GM12865 (cell line): ENCODE measurements at regions not wholly inside any gene's neighbourhood (a gene's known extent, or its start where the extent isn't known, plus 50 kb on each side); places are given as distances from the start of the nearest gene placed in this dataset.

Experiments used
- DNase-seq: peaks from one replicate; pipeline ENCODE4 v3.0.0; 2010; ENCODE audit warnings: low read depth
- H3K4me3 ChIP-seq: 2 replicates; pipeline ENCODE4 v1.5.1; 2011; ENCODE audit warnings: mild to moderate bottlenecking, low read depth, low read length, control low read depth
- TF ChIP-seq, protein P1 (sequence below): IDR thresholded peaks from 2 replicates; pipeline ENCODE4 v1.5.1; 2011; ENCODE audit warnings: low read length, control low read depth, low read depth, inconsistent platforms; ENCODE audit not compliant: insufficient read depth; ENCODE audit errors: missing control alignments

DNA sequence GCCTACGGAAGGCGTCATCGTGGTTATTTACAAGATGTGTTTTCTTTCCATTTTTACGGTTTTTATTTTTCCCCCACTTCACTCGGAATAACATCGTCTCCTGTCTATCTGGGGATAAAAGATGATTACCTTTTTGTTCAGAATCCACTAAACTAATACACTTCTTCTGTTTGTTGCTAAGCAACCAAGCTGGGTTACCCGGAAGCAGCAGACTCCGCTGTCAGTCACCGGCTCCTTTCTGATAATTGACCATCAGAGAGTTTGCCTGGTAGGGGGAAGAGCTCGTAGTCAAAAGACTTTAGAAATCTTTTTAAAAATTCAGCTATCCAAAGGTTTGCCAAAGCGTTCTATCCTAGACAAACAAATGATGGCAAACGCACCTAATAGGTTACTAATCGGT is 75.0 kb upstream of the SFMBT2 start:
- TF ChIP-seq, protein P1, sequence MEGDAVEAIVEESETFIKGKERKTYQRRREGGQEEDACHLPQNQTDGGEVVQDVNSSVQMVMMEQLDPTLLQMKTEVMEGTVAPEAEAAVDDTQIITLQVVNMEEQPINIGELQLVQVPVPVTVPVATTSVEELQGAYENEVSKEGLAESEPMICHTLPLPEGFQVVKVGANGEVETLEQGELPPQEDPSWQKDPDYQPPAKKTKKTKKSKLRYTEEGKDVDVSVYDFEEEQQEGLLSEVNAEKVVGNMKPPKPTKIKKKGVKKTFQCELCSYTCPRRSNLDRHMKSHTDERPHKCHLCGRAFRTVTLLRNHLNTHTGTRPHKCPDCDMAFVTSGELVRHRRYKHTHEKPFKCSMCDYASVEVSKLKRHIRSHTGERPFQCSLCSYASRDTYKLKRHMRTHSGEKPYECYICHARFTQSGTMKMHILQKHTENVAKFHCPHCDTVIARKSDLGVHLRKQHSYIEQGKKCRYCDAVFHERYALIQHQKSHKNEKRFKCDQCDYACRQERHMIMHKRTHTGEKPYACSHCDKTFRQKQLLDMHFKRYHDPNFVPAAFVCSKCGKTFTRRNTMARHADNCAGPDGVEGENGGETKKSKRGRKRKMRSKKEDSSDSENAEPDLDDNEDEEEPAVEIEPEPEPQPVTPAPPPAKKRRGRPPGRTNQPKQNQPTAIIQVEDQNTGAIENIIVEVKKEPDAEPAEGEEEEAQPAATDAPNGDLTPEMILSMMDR = no peak
- peak overlapping the region; percentile 49 for H3K4me3 ChIP-seq
- DNase-seq = no peak

DNA sequence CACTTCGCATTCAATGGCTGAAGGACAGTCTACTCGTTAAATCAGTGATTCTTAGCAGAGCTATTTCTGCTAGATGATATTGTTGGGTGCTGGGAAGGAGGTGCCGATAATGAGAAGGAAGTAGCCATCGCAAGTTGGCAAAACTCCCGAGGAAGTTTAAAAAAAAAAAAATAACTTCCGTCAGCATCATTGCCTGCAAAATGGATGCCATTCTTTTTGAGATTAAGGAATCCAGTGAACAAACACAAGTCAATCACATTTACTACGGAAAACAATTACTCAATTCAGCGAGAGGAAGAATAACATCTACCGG is 74.4 kb upstream of the SFMBT2 start:
- TF ChIP-seq, protein P1 = no peak
- H3K4me3 ChIP-seq = peak overlapping the region; percentile 49
- DNase-seq = no peak

DNA sequence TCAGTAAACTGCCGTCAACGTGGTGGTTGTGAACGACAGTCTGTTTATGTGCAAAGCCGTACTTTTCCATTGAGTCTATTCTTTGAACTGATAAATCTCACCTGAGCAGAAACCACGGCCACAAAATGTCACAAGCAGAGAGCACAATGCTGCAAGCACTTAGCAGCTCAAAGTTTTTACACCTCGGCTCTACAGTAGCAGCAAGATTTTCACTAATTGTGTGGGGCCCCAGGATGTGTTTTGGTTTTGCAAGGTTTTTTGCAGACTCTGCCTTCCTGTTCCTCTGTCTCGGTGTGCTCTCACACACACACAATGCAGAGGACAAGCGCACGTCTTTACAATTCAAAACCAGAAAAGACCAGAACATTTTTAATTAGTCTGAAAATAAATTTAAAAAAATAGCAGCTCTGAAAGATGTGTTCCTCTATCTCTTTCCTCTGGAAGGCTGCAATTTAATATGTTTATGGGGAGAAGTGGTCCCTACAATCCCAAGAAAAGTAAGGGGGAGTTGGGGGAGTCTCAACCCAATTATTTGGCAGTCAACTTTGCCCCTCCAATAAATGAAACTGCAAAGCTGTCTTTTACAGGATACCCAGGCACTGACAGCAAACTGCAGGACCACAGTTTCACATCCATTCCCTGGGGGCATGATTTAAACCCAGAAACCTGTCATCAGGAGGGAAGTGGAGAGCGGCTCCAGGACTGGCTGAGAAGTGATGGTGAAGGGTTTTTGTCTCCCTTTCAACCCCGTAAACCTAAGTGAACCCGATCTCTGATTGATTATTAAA is 73.8 kb upstream of the SFMBT2 start:
- H3K4me3 ChIP-seq = peak overlapping the region; percentile 49
- TF ChIP-seq, protein P1 = no peak
- DNase-seq = peak; percentile 95

DNA sequence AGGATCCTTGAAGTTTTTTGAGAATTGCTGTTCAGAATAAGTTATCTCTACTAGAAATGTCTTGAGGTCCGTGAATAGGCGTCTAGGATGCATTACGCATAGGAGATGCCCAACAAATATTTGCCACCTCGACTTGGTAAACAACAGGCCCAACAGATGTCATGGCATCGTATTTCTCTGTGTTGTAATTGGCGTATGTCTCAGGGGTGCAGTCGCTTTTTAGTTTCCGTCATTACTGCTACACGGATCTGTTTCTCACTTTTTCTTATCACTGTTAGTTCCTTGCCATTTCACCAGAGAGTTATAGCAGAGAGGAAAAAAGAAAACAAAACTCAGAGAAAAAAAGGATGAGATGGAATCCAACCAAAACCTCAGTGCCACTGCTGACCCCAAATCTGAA is 73.0 kb upstream of the SFMBT2 start:
- TF ChIP-seq, protein P1 = no peak

DNA sequence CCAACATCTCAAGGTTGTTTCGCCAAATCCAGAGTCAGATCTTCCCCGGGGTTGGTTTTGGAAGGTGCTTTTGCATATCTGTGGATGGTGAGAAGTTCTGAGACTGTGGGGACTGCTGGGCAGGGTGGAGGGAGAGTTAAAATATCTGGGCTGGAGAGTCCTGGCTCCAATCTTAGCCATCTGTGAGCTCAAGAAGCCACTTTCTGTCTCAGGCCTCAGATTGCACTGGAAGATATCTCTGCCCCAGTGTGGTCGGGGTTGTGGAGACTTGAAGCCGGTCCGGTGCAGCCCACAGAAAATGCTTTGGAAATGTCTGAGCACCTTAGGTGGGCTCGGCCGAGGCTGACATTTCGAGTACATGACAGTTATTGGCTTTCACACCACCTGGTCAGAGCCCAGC is 72.2 kb upstream of the SFMBT2 start:
- H3K4me3 ChIP-seq = no peak overlapping the region
- no peak for DNase-seq
- TF ChIP-seq, protein P1 = no peak

More for the DNA sequence above, 73.0 kb upstream of the SFMBT2 start:
- peak overlapping the region; percentile 49 for H3K4me3 ChIP-seq
- DNase-seq = no peak

DNA sequence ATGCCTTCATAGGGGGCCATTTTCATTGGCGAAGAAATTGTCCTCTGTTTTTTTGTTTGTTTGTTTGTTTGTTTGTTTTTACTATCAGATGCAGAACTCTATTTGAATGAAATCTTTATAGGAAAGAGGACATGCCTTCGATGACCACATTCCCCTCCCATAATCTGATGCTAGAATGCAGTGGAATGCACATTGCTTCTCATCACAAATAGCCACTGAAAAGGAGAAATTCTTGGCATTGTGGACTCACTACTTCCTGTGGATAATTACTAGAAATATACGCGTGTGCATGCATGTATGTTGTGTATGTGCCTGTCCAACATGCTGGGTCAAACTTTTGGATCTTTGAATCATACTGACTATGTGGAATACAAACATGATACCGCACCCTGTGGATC is 70.5 kb upstream of the SFMBT2 start:
- no peak for DNase-seq
- H3K4me3 ChIP-seq = no peak overlapping the region
- TF ChIP-seq, protein P1 = no peak
